ENCODE measurements at regions not wholly inside any gene's neighbourhood (a gene's known extent, or its start where the extent isn't known, plus 50 kb on each side); places are given as distances from the start of the nearest gene placed in this dataset.

DNA sequence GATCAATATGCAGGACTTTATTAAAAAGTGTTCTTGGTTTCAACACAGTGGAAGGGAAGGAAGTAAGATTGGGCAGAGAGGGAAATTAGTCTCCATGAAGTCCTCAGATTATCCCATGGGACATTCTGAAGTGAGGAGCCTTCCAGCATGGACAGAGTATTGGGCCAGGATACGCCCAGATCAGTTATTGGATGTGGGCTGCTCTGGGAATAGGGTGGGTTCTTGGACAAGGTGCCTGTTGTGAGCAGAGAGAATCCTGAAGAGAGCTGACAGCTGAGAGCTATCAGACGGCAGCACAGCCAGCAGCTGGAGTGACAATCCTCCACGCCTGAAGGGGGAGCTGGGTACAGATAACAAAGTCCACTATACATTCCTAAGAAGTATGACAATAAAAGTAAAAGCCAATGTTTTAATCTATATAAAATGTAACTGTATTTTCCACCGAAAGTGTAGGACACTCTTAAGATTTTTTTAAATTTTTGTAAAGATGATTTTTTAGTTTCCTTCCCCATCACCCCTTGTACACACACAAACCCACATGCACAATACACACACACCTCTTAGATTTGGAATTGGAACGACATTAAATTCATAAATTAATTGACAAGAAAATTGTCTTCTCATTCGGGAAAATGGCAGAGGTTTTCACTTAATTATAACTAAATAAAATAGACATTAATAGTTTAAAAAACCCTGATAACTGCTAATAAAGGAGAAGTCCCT, 107.8 kb downstream of the FBXO5 start:
- Mint-ChIP-seq H3K27me3 (ENCODE audit: unreplicated experiment) (no peaks in the 10 kb centered on the region), H3K36me3 (ENCODE audit: unreplicated experiment) (no peaks in the 10 kb centered on the region)

DNA sequence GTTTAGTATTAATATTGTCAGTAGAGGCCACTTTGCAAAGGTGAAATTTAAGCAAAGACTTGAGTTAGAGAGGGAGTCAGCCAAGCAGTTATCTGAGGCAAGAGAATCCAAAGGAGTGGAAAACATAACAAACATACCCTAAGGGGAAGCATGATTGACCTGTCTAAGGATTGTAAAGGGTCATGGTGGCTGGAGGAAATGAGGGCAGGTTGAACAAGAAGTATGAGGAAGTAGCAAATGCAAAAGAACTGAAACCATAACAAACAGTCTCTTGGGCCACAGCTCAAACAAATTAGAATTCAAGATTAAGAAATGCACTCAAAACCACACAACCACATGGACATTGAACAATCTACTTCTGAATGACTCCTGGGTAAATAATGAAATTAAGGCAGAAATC, 103.2 kb downstream of the FBXO5 start:
- peaks cover 7% of the 10 kb centered on the region for H3K36me3 Mint-ChIP-seq (ENCODE audit: unreplicated experiment)
- peaks cover 2% of the 10 kb centered on the region for H3K9me3 Mint-ChIP-seq (ENCODE audit: unreplicated experiment)
- TF ChIP-seq, protein P1, sequence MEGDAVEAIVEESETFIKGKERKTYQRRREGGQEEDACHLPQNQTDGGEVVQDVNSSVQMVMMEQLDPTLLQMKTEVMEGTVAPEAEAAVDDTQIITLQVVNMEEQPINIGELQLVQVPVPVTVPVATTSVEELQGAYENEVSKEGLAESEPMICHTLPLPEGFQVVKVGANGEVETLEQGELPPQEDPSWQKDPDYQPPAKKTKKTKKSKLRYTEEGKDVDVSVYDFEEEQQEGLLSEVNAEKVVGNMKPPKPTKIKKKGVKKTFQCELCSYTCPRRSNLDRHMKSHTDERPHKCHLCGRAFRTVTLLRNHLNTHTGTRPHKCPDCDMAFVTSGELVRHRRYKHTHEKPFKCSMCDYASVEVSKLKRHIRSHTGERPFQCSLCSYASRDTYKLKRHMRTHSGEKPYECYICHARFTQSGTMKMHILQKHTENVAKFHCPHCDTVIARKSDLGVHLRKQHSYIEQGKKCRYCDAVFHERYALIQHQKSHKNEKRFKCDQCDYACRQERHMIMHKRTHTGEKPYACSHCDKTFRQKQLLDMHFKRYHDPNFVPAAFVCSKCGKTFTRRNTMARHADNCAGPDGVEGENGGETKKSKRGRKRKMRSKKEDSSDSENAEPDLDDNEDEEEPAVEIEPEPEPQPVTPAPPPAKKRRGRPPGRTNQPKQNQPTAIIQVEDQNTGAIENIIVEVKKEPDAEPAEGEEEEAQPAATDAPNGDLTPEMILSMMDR (IDR thresholded peaks at IDR 0.05; ENCODE audit: partially characterized antibody, unreplicated experiment): no peak
- no peak overlapping the region for H3K4me3 Mint-ChIP-seq (ENCODE audit: unreplicated experiment)
- no peaks in the 10 kb centered on the region for H3K4me1 Mint-ChIP-seq (ENCODE audit: low read depth, unreplicated experiment)
- no peak overlapping the region for H3K27ac Mint-ChIP-seq (ENCODE audit: unreplicated experiment)
- H3K27me3 Mint-ChIP-seq (ENCODE audit: unreplicated experiment): no peaks in the 10 kb centered on the region
- DNase-seq: no peak

More for the DNA sequence above, 107.8 kb downstream of the FBXO5 start:
- Mint-ChIP-seq H3K4me1 (ENCODE audit: low read depth, unreplicated experiment) (no peaks in the 10 kb centered on the region), H3K27ac (ENCODE audit: unreplicated experiment) (no peak overlapping the region), H3K9me3 (ENCODE audit: unreplicated experiment) (no peaks in the 10 kb centered on the region), H3K4me3 (ENCODE audit: unreplicated experiment) (no peak overlapping the region)
- no peak for DNase-seq
- TF ChIP-seq, protein P1 (IDR thresholded peaks at IDR 0.05; ENCODE audit: partially characterized antibody, unreplicated experiment): no peak

DNA sequence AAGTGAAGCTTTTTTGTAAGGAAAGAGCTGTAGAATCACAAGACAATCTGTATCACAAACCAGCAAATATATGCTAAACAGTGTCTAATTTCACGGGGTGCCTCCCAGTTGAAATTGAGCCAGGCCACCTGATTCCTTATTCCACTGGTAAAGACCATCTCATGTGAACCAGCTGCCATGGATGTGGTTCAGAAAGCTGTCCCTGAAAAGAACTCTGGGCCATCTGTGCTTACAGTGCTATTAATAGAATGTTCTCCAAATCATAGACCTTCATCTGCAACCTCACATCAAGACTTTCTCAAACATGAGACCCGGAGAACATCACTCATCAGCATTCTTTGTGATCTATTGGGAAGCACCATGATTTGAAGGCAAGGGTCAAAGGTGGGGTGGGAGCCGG, 89.7 kb downstream of the FBXO5 start:
- no peak overlapping the region for H3K4me3 Mint-ChIP-seq (ENCODE audit: unreplicated experiment)
- H3K4me1 Mint-ChIP-seq (ENCODE audit: low read depth, unreplicated experiment): peaks cover 4% of the 10 kb centered on the region
- TF ChIP-seq, protein P1 (IDR thresholded peaks at IDR 0.05; ENCODE audit: partially characterized antibody, unreplicated experiment): no peak

DNA sequence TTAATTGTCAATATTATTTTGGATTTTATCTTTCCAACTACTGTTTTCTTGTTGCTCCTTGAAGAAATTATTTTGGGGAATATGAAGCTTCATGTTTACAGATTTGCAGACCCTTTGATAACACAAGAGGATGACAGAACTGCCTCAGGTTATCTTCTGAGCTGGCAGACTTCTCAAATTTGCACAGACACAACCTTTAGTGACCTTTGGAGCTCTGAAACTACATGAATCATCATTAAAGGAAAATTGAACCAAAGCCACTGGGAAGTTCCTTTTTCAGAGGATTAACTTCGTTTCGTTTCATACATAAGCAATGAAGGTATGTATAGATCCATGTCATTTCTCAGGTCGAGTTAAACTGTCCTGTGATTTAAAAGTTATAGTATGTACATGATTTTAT, 85.9 kb downstream of the FBXO5 start:
- Mint-ChIP-seq H3K36me3 (ENCODE audit: unreplicated experiment) (no peaks in the 10 kb centered on the region), H3K27me3 (ENCODE audit: unreplicated experiment) (no peaks in the 10 kb centered on the region)
- DNase-seq: no peak

More for the DNA sequence above, 89.7 kb downstream of the FBXO5 start:
- no peaks in the 10 kb centered on the region for H3K9me3 Mint-ChIP-seq (ENCODE audit: unreplicated experiment)
- no peaks in the 10 kb centered on the region for H3K27me3 Mint-ChIP-seq (ENCODE audit: unreplicated experiment)
- peak overlapping the region; percentile 15 for H3K27ac Mint-ChIP-seq (ENCODE audit: unreplicated experiment)
- DNase-seq: no peak
- no peaks in the 10 kb centered on the region for H3K36me3 Mint-ChIP-seq (ENCODE audit: unreplicated experiment)

More for the DNA sequence above, 85.9 kb downstream of the FBXO5 start:
- Mint-ChIP-seq H3K9me3 (ENCODE audit: unreplicated experiment) (no peaks in the 10 kb centered on the region), H3K4me3 (ENCODE audit: unreplicated experiment) (no peak overlapping the region), H3K27ac (ENCODE audit: unreplicated experiment) (no peak overlapping the region), H3K4me1 (ENCODE audit: low read depth, unreplicated experiment) (peaks cover 4% of the 10 kb centered on the region)
- TF ChIP-seq, protein P1 (IDR thresholded peaks at IDR 0.05; ENCODE audit: partially characterized antibody, unreplicated experiment): no peak

Data from glutamatergic neuron (in vitro differentiated cells).